Kidney capillary endothelial cell (primary cell): ENCODE measurements at regions not wholly inside any gene's neighbourhood (a gene's known extent, or its start where the extent isn't known, plus 50 kb on each side); places are given as distances from the start of the nearest gene placed in this dataset.
"Not testable (repeated sequence)": the region's sequence is repeated elsewhere in the genome, so short reads cannot be mapped to it uniquely, and the experiment has no call there.

Experiments
- DNase-seq: peaks from one replicate; pipeline ENCODE4 v3.0.0-alpha.2; 2018; ENCODE audit warnings: low spot score

DNA sequence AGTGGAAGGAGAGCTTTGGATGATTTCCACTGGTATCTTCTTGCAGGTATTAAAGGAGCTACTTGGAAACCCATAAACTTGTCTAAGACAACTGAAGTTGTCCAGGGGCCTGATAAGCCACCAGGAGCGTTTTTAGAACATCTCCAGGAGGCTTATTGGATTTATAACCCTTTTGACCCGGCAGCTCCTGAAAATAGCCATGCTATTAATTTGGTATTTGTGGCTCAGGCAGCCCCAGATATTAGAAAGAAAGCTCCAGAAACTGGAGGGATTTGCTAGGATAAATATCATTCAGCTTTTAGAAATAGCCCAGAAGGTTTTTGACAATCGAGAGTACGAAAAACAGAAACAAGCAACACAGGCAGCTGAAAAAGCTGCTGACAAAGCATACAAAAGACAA, 461.0 kb upstream of the HTR1E start:
- no peak for DNase-seq

- no peak for DNase-seq
These were observed 463.2 kb upstream of the HTR1E start for GRCh38 chr6:86474081-86474480.

- no peak for DNase-seq
These were observed 465.5 kb upstream of the HTR1E start for GRCh38 chr6:86471791-86472190.

- no peak for DNase-seq
These were observed 477.4 kb upstream of the HTR1E start for GRCh38 chr6:86459978-86460377.

GRCh38 chr6:86456821-86457220, 480.5 kb upstream of the HTR1E start:
- no peak for DNase-seq

DNA sequence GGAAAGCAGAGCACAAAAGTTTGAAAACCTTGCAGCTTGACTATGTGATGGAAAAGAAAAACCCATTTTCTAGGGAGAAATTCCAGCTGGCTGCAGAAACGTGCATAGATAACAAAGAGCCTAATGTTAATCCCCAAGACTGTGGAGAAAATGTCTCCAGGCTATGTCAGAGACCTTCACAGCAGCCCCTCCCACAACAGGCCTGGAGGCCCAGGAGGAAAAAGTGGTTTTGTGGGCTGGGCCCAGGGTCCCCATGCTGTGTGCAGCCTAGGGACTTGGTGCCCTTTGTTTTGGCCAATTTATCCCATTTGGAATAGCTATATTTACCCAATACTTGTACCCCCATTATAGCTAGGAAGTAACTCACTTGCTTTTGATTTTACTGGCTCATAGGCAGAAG, 484.1 kb upstream of the HTR1E start:
- DNase-seq = no peak

- DNase-seq = no peak
These were observed 488.9 kb upstream of the HTR1E start for GRCh38 chr6:86448398-86448797.

DNA sequence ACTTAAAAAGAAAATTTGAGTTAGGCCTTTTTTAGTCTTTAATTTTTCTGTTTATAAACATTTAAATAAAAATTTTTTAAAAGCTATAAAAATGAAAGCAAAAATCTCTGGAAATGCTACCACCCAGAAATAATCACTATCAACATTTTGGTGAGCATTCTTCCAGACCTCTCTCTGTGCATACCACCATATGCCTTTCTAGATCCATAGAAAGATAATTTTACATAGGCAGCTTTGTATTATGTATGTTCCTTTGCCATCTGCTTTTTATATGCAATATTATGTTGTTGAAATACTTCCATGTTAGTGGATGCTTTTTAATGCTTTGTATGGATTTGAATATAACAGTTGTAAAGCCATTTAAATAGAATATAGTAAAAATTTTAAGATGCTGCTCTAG, 496.7 kb upstream of the HTR1E start:
- DNase-seq = no peak

GRCh38 chr6:86423571-86423970, 513.8 kb upstream of the HTR1E start:
- DNase-seq = no peak

GRCh38 chr6:86412057-86412456, 525.3 kb upstream of the HTR1E start:
- DNase-seq = no peak

DNA sequence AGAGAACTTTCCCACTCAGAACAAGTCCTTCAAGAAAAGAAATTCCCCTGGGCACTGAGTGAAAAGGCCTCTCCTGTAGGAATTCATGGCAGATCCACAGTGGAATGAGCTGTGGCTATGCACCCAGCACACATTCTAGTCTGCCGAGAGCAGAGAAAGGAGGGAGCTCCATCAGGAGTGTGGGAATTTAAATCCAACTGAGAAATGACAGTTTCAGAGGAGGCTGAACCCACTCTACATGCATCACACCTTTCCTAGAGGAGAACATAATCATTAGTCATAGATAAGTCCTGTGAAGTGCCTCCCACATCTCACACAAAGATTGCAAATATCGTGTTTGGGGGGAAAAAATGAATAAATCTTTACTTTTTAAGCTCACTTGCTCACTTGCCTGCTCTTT, 530.2 kb upstream of the HTR1E start:
- no peak for DNase-seq

DNA sequence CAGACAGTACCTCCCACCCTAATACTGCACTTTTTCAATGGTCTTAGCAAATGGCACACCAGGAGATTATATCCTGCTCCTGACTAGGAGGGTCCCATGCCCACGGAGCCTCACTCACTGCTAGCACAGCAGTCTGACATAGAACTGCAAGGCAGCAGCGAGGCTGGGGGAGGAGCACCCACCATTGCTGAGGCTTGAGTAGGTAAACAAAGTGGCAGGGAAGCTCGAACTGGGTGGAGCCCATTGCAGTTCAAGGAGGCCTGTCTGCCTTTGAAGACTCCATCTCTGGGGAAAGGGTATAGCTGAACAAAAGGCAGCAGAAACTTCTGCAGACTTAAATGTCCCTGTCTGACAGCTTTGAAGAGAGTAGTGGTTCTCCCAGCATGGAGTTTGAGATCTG, 544.5 kb upstream of the HTR1E start:
- not testable (repeated sequence) for DNase-seq

DNA sequence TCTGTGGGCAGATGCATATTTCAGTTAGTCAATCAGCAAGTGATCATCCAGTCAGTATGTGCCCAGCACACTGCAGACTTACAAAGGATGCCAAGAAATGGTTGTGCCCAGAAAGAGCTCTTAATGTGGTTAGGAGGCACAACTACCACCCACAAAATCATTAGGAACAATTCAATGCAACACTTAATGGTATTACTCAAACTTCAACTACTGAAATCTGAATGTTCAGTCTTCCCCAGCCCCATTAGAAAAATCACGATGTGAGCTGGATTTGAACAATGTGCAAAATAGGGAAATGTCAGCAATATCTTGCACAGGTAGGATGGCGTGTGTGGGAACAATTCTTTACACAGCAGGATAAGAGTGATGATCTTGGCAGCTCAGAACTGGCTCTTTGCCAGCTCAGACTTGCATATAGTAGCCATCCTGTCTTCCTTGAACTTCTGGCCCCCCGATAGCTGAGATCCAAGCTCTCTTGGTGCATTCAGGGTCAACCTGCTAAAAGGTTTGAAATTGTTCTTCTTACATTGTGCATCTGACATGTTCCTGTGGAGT, 556.7 kb upstream of the HTR1E start:
- no peak for DNase-seq

DNA sequence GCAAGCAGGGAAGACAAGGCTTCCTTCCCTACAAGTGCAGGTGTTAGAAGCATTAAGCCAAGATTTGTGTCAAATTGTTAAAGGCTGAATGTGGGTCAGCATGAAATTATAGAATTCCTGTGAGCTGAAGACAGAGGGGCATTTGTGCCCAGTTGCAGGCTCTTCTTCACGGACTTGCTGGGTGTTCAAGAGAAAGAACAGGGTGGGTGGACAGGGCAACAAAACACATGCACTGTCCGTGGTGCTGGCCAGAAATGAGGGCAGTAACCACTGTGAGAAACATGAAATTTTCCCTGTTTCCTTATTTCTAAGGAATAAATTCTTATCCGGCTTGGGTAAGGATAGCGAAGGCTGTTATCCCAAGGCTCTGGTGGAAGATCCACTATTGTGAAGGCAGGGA, 579.5 kb upstream of the HTR1E start:
- DNase-seq = no peak

GRCh38 chr6:86355271-86355670, 582.1 kb upstream of the HTR1E start:
- no peak for DNase-seq

- no peak for DNase-seq
These were observed 605.4 kb upstream of the HTR1E start for GRCh38 chr6:86331919-86332318.

DNA sequence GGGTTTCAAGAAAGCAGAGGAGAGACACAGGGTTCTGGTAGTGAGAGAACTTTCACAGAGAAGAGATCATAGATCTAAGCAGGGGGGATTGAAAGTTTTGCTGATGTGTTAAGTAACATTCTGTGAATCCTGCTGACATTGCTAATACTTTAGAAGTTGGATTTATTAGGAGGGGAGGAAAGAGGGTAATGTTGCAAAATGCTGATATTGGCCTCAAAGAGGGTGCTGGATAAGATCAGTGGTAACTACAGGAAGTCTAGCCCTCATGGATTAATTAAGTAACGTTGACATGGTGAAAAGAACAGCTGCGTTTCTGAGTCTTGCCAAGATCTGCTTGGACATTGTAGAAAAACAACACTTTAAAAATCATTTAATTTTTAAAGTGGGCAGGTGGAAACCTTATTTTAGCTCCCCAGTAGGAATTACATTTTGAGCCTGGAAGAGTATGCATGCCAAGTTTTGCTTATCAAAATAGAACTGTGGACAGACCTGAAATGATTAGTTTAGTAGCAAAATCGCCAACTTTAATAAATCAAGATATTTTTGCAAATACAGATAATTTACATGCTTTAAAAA, 606.0 kb upstream of the HTR1E start:
- no peak for DNase-seq

GRCh38 chr6:86306210-86306609, 631.1 kb upstream of the HTR1E start:
- DNase-seq = no peak

DNA sequence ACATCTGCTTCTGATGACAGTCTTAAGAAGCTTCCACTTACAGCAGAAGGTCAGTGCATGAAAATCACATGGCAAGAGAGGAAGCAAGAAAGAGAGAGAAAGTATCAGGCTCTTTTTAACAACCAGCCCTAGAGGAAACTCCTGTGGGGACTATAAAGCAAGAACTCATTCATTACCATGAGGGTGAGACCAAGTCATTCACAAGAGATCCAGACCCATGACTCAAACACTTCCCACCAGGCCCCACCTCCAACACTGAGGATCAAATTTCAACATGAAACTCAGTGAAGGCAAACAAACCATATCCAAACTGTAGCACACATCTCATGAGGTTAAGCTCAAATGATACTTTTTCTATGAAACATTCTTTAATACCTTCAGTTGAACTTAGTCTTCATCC, 643.2 kb upstream of the SYNCRIP start:
- DNase-seq = no peak

DNA sequence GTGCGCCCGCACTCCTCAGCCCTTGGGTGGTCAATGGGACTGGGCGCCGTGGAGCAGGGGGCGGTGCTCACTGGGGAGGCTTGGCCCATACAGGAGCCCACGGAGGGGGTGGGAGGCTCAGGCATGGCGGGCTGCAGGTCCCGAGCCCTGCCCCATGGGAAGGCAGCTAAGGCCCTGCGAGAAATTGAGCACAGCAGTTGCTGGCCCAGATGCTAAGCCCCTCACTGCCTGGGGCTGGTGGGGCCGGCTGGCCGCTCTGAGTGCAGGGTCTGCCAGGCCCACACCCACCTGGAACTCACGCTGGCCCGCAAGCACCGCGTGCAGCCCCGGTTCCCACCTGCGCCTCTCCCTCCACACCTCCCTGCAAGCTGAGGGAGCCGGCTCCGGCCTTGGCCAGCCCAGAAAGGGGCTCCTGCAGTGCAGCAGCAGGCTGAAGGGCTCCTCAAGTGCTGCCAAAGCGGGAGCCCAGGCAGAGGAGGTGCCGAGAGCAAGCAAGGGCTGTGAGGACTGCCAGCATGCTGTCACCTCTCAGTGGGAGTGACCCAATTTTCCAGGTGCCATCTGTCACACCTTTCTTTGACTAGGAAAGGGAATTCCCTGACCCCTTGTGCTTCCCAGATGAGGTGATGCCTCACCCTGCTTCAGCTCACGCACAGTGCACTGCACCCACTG, 642.3 kb upstream of the SYNCRIP start:
- not testable (repeated sequence) for DNase-seq

DNA sequence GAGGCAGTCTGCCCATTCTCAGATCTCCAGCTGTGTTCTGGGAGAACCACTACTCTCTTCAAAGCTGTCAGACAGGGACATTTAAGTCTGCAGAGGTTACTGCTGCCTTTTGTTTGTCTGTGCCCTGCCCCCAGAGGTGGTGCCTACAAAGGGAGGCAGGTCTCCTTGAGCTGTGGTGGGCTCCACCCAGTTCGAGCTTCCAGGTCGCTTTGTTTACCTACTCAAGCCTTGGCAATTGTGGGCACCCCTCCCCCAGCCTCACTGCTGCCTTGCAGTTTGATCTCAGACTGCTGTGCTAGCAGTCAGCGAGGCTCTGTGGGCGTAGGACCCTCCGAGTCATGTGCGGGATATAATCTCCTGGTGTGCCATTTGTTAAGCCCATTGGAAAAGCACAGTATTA, 640.9 kb upstream of the SYNCRIP start:
- DNase-seq = not testable (repeated sequence)

- no peak for DNase-seq
These were observed 633.4 kb upstream of the SYNCRIP start for GRCh38 chr6:86276056-86276455.

DNA sequence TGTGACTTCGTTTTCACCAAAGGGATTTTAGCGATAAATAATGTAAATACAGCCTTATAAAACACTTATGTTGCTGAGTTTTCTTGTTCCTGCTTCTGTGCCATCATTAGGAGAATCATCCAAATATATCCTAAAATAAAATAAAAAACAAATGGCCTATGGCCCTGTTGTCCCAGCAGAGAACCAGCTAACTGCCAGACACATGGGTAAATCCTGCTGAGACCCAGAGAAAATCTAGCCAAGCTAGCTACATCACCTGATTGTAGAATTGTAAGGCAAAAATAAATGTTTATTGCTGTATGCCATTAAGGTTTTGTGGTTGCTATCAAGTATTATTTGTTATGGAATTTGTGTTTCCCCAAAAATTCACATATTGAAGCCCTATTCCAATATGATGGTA, 631.2 kb upstream of the SYNCRIP start:
- no peak for DNase-seq

- DNase-seq = no peak
These were observed 614.0 kb upstream of the SYNCRIP start for GRCh38 chr6:86256615-86257187.
